HG03442 (cell line): ENCODE measurements at regions not wholly inside any gene's neighbourhood (a gene's known extent, or its start where the extent isn't known, plus 50 kb on each side); places are given as distances from the start of the nearest gene placed in this dataset.

Experiments used
- ATAC-seq: cut with Tn5 transposase; IDR thresholded peaks from one replicate; pipeline ENCODE4 v1.9.1; 2021; ENCODE audit warnings: mild to moderate bottlenecking, moderate library complexity; ENCODE audit not compliant: unreplicated experiment

DNA sequence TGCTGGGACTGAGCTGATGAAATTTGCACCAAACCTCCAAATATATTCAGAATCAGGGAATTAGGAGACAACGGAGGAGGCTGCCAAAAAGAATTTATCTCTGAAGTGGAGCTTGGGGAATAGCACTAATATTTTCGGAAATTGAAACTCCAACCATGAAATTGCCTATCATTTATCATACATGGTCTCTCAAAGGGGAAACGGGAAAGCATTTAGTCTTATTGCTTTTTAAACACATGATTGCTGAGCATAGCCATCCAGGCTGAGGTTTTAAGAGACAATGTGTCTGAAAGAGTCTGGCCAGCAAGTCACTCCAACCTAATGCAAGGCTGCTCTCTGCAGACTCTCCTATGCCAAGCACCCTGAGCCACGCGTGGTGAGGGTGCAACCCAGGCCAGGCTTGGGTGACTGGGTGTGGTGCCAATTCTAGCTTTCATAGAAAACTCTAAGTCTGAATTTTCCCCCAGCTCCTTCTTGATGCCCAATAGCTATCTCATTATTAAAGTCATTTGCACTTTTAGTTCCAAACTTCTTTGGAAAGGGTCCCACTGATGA is 200.2 kb downstream of the RPLP1 start:
- no peak for ATAC-seq

DNA sequence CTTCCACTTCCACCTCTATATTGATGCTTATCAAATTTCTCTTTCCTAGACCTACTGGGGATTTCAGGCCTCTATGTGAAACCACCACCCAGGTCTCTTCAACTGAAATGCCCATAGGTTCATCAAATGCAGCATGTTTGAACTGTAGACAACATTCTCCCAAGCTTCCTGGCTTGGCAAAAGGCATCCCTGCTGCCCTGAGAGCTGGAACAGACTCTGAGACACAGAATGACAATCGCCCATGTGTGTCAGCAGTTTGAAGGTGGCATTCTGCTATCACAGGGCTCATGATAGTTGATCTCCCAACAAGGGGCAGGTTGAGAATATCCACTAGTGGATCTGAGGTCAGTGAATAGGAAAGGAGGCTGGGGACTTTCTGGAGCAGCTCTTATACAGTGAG is 200.7 kb downstream of the RPLP1 start:
- ATAC-seq, result no peak

DNA sequence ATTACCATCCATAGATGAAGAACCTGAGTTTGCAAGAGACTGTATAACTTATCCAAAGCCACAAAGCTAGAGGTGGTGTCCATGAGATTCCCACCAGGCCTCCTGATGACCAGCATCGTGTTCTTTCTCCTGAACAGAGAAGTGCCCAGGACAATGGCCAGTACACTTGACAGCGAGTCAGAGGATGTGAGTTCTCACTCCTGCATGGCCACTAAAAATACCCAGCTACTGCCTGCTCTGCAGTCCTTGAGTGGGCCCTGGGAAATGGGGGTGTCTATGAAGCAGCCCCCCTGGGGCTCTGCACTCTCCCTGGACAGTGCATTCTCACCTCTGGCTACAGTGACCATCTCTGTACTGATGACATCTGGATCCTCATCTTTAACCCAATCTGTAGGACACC is 201.2 kb downstream of the RPLP1 start:
- ATAC-seq, result no peak

DNA sequence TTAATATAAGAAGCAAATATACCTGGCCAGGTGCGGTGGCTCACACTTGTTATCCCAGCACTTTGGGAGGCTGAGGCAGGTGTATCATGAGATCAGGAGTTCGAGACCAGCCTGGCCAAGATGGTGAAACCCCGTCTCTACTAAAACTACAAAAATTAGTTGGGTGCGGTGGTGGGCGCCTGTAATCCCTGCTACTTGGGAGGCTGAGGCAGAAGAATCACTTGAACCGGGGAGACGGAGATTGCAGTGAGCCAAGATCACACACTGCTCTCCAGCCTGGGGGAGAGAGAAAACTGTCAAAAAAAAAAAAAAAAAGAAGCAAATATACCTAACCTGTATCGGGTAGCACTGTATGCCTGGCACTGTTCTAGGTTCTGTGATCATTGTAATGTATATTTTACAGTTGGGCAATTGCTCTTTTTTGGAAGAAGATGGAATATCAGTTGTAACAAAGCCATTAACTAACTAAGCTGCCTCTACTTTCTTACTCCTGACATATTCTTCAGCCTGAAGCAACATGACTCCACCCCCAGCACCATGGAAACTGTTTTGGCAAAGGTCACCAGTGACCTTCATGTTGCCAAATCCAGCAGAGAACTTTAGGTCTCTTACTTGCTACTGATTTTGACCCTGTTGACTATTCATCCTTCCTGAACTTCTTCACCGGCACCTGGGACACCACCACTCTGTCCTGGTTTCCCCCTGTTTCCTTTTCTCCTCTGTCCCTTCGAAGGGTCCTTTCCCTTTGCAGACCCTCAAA is 203.8 kb downstream of the RPLP1 start:
- ATAC-seq, result no peak

DNA sequence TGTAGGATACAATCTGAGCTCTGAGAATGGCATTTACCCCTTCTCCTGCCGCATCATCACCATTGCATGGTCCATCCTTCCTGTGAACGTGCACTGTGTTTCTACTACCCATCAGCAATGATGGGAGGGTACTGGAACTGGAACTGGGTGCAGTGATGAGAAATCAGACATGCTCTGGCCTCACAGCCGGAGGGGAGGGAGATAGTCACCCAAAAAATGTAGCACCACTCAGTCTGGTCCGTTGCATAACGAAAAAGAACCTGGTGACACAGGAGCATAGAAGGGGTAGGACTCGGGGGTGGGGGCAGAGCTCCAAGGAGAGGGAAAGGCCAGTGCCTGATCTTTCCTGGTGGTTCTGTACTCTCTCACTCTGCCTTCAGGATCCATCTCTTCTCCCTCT is 205.0 kb downstream of the RPLP1 start:
- no peak for ATAC-seq

DNA sequence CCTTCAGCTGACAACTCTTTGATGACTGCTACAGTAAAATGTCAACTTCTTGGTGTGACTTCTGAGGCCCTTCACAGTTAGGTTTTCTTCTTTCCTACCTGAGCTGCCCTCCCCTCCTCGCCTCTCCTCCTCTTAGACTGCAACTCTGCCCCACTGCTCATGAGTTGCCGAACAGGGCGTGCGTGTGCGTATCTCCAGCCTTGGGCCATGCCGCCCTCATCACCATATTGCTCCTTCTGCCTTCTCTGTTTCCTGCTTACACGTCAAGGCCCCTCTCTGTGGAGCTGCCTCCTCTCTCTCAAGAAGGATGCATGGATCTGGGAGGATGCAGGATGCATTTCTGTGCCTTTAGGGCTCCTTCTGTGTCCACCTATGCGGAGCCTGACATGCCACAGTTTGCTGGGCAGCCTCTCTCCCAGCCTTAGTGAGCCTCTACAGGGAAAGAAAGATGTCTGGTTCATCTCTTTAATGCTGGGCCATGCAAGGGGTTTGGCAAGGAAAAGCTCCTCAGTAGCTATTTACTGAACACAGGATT is 205.9 kb downstream of the RPLP1 start:
- ATAC-seq, result no peak

DNA sequence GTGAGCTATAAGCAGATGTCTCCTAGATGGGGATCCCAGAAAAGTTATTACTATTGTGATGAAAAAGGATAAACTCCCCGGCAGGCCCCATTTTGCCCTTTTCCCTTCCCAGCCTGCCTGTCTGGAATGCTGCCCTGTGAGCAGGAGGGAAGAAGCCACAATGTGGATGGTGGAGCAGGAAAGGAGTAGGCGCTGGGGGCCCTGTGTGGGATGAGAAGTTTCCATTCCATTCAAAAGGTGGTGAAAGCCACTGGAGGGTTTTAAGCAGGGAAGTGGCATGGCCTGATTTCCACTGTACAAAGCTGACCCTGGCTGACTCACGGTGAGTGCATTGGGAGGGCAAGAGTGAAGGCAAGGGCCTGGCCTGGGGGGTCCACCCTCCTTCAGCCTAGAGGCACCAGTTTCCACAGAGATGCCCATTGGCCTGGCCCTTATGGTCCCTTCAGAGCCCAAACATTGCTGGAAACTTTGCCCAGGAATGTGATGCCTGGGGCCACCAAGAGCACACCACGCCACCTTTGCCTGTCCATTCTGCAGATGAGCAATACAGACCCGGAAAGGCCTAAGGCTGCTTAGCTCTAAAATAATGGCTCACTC is 206.9 kb downstream of the RPLP1 start:
- ATAC-seq, result no peak

DNA sequence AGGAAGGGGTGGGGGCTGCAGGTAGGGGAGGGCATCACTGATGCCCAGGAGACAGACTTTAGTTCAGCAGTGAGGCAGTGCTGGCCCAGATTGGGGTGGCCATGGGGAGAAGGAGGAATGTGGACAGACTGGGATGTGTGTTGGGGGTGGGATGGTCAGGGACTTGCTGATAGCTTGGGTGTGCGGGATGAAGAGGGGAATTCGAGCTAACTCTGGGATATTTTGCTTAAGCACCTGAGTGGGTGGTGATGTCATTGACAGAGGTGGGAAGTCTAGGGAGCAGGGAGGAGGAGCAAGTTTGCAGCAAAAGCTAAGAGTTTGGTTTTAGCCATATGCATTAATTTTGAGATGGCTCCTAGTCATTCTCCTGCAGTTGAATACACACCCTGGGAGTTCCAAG is 207.5 kb downstream of the RPLP1 start:
- no peak for ATAC-seq

DNA sequence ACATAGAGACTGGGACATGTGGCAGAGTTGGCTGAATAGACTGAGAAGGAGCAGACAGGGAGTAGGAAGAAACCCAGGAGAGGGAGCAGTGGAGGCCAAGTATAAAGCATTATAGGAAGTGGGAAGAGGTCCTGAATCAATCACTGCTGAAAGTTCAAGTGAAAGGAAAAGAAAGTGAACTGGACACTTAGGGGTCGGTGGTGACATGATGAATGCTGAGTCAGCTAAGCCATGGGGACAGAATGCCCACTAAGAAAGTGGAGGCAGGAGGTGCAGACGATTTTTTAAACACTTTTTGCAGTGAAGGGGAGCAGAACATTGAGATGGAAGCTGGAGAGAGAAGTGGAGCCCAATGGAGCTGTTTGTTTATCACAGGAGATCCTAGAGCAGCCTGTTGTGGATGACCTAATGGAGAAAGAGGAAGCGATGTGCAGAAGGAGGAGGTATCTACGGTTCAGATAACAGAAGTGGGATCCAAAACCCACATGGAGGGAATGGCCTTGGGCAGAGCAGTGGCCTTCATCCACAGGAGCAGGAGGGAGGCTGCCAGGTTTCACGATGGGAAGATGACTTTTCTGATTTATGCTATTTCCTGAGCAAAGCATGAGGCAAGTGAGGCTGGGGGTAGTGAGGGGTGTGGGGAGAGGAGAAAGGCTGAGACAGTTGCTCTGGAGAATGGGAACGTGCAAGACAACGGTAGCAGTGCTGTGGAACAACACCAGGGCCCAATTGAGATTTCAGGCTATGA is 208.2 kb downstream of the RPLP1 start:
- no peak for ATAC-seq

DNA sequence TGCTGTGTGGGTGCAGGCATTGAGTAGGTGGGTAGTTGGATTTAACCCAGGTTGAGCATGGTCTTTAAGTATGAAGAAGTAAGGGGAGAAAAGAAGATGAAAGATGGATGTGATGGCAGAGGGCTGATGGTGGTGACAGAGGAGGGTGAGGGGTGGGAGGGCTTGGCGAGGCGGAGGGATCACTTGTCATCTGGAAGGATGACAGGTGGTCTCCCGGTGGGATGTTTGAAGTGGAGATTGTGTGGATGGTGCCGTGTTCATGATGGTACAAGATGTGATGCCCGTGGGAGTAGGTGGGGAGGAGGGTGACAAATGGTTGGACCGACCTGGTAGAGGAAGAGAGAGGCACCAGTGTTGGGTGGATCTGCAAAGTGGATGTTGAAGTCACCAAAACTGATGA is 208.8 kb downstream of the RPLP1 start:
- ATAC-seq, result no peak

DNA sequence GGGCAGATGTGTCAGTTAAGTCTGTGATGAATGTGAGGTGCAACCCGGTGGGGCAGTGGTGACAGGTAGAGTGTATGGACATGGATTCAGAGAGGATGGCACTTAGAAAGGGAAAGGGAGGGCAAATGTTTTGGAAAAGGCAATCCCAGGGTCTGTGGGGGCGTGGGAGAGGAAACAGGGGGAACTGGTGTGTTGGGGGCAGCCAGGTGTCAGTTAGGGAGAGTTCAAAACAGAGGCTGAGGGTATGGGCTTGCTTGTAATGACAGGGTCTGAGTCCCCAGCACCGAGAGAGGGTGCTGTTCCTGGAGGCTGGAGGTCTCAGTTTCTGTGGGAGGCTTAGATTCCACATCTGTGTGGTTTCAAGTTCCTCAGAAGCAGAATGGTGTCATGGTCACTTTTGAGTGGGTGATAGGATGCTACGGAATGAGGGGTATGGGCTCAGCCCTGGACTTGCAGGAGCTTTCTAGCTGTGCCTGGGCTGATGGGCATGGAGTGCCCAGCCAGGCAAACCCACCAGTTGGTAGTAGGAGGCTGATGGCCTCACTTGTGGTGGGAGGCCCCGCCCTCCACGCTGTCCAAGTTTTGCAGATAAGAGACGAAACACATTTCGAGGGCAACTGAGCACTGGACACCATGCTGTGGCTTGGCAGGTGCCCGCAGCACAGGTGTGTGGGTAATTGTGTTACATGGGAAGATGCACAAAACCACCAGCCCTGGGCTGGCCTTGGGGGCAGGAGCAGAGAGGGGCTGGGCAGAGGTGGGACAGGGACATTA is 209.4 kb downstream of the RPLP1 start:
- no peak for ATAC-seq

DNA sequence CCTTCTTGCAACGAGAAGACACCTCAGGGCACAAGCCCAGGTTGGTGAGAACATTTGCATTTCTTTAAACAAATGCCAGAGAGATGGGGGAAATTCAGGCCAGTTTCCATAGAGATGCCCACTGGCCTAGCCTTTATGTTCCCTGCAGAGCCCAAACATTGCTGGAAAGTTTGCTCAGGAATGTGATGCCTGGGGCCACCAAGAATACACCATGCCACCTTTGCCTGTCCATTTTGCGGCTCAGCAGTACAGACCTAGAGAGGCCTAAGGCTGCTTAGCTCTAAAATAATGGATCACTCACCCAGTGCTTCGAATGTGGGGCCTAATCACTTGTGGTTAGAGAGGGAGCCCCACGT is 210.0 kb downstream of the RPLP1 start:
- ATAC-seq, result no peak

DNA sequence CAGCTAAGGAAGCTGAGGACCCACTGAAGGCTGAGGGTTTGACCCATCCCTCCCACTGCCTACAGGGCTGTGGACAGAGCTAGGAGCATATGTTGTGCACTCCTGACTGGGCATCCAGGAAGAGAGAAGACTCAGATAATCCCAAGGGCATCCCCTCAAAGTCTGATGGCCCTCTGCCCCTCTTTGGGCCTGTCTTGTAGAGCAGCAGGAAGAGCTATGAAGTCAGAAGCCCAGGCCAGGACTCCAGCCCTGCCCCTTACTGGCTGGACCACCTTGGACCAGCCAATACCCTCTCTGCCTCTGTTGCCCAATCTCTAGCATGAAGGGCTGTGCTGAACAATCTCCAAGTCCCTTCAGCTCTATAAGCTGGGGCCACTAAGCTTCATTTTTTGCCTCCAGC is 210.8 kb downstream of the RPLP1 start:
- no peak for ATAC-seq

DNA sequence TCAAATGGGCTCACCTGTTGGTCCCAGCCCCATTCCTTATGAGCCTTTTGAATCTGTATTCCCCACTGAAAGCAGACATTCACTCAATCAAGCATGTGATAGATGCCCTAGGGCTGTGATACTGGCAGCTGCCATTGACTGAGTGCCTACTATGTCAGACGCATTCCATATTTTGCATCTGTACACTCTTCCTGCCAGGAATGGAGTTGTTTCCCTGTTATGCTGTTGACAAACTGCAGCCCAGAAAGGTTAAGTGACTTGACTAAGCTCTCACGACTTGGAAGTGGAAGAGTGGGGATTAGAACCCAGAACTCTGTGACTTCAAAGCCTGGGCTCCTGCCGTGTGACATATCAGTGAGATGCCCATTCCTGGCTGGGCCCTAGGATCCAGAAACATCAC is 211.4 kb downstream of the RPLP1 start:
- ATAC-seq, result no peak

DNA sequence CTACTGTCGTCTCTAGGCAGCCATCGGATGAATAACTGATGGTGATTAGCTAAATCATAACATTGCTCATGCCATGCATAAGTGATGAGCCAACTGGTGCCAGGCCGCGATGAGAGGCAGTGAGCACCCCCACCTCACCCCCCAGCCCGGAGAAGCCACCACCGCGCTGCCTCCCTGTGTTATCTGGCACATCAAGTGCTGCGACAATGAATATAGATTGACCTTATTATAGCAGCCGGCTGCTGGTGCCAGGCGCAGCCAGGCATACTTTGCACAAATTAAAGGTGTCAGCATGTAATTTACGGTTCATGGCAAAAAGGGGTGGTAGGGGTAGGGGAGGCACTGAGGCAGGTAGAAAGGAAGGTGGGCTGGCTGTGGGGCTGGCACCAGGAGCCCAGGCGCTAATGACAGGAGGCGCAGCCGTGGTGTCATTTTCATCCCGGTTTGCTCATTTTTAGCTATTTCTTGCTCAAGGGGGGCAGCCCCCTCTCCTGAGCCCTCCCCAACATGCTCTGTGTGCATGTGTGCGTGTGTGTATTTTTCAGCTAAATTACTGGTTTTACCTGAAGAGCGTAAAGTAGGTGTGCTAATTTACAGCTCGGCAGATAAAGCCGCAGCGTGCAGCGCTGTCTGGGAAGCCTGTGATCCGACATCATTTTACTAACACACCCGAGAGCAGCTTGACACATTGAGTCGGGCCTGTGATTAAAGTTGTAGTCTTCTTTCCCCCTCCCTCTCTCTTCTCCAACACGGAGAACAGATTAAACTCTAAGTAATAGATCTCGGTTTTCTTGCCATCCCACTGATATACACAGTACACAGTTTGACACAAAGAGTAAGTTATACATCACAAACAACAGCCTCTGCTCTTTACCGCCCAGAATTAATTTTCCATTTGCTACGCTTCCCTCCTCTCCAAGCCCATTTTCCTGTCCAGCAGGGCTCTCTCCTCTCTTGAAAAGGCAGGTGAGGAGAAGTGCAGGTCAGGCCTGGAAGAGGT is 212.3 kb downstream of the RPLP1 start:
- ATAC-seq, result no peak

DNA sequence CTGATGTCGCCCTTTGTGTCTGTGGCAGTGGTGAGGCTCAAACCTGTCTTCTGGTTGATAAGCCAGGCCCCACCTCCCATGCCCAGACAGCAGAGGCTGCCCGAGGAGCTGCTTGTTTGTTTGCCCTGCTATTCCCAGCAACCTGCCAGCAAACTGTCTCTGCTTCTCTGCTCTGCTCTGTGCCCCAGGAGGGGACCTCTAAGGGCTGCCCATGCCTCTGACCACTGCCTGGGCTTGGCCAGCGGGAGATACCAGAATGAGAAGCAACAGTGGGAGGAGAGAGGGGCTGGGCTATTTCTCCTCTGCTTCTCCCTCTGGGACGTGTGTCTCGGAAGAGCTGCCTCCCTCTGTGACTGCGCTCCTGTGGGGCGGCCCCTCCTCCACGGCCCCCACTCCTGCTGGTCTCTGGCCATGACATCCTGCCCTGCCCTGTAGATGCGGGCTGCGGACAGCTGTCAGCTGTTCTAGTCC is 213.1 kb downstream of the RPLP1 start:
- ATAC-seq, result no peak

DNA sequence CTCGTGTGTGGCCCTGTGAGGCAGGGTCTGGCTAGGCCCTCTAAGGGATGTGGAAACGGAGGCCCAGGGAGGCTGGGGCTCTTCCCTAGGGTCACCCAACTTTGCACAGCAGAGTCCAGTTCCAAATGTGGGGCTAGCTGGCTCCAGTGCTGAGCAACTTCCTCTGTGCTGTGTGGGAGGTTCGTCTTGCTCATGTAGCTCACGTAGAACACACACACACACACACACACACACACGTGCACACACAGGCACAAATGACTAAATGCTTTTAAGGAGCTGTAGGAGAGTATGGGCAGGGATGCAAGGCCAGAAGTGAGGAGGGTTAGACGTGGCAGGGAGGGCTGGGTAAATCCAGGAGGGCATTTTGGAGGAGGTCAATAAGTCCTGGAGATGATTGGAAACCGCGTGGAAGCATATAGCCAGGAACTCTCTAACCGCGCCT is 213.8 kb downstream of the RPLP1 start:
- ATAC-seq, result no peak

DNA sequence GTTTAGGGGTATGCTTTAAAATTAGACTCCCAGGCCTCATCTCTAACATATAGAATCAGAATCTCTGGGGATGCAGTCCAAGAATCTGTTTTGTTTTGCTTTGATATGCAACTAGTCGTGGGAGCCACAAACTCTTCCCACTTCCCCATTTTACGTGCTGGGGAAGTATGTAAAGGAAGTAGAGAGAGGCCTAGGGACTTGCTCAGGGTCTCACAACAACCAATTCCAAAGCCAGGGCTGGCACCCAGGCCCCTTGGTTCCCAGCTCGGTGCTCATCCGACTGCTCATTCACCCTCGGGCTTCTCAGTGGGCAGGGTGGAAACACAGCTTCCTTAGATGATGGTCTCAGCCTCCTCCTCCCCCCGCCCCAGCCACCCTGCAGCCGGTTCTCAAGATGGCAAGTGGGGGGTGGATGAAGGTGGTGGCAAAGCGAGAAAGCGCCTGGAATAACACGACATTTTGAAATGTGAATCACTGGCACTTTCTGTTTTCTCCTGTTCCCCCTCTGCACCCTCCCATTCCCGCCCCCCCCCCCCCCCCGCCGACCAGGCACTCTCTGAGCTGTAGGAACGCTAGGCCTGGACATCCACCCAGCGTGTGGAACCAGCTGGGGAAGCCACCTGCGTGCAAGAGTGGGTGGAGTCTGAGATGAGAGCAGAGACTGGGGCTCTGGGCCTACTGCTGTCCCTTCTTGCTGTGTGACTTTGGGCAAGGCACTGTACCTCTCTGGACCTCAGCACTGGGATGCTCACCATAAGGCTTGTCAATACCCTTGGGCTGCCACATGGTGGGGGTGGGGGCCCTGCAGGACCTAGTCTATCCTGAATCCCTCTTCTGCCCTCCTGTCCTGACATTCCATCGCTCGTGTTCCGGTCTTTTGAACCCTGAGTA is 214.5 kb downstream of the RPLP1 start:
- peak; percentile 32 for ATAC-seq
